Astrocyte of the spinal cord (primary cell): ENCODE measurements at regions not wholly inside any gene's neighbourhood (a gene's known extent, or its start where the extent isn't known, plus 50 kb on each side); places are given as distances from the start of the nearest gene placed in this dataset.

Experiments
- DNase-seq: peaks from one replicate; pipeline ENCODE4 v3.0.0; 2011; ENCODE audit warnings: low read depth, low spot score
- H3K4me3 ChIP-seq: 2 replicates; pipeline ENCODE4 v1.5.1; 2011; ENCODE audit warnings: low read depth, mild to moderate bottlenecking, low read length, moderate library complexity
- in situ Hi-C: cut with HindIII; loops from 2 replicates; pipeline ENCODE4 v1.10.0; 2017; ENCODE audit warnings: low sequenced_read_pairs
- TF ChIP-seq, protein P1 (sequence below): IDR thresholded peaks from 2 replicates; pipeline ENCODE4 v1.5.1; 2012; ENCODE audit warnings: low read depth, mild to moderate bottlenecking, low read length, inconsistent platforms

DNA sequence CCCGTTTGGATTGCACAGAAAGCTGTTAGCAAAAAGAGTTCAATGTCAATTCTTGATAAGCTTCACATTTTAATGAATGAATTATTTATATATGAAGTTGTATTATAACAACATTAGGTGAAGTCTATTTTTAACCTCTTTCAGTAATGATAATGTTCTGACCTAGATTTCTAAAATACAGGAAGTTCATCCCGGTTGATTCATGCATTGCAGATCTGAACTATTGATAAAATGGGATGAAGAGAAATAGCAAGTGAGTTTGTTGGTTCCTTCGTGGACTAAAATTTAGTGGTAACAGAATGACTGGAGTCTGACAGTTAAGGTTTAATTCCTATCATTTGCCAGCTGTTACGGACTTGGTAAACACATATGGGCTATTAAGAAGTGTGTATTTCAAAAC is 180.5 kb downstream of the PCSK1 start:
- TF ChIP-seq, protein P1, sequence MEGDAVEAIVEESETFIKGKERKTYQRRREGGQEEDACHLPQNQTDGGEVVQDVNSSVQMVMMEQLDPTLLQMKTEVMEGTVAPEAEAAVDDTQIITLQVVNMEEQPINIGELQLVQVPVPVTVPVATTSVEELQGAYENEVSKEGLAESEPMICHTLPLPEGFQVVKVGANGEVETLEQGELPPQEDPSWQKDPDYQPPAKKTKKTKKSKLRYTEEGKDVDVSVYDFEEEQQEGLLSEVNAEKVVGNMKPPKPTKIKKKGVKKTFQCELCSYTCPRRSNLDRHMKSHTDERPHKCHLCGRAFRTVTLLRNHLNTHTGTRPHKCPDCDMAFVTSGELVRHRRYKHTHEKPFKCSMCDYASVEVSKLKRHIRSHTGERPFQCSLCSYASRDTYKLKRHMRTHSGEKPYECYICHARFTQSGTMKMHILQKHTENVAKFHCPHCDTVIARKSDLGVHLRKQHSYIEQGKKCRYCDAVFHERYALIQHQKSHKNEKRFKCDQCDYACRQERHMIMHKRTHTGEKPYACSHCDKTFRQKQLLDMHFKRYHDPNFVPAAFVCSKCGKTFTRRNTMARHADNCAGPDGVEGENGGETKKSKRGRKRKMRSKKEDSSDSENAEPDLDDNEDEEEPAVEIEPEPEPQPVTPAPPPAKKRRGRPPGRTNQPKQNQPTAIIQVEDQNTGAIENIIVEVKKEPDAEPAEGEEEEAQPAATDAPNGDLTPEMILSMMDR, result no peak
- no peak for DNase-seq
- H3K4me3 ChIP-seq, result no peak overlapping the region
- in situ Hi-C loops, result no loop called here

DNA sequence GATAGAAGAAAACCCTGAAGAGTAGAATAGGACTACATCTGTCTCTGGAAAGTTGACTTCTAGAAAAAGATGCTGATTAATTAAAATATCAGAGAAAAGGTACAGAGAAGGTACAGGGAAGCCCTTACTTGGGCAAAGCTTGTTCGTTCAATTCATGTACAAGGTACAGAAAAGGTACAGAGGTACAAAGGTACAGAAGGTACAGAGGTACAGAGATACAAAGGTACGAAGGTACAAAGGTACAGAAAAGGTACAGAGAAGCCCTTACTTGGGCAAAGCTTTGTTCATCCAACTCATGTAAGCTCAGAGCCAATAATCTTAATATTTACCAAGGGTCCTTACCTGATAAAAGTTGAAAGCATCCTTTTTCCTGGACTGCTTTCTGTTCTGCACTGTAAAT is 182.3 kb downstream of the PCSK1 start:
- no peak for DNase-seq
- TF ChIP-seq, protein P1, result no peak
- in situ Hi-C loops, result no loop called here
- H3K4me3 ChIP-seq, result no peak overlapping the region

DNA sequence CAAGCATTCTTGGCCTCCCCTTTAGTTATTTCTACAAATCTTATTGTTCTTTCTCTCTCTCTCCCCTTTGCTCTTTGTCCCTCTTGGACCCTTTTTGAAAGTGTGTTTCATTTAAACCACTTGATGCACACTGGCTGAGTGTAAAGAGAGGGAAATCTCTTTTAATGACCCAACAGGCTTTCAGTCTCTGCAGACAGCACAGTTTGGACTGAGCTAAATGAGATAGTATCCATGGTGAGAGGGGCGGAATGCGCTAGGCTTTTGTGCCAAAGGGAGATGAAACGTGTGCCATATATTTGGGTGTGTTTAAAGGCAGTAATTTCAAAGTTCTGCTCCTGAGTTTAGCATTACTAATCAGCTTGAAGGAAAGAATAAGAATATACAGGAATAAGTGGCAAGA is 184.9 kb downstream of the PCSK1 start:
- TF ChIP-seq, protein P1, result no peak

DNA sequence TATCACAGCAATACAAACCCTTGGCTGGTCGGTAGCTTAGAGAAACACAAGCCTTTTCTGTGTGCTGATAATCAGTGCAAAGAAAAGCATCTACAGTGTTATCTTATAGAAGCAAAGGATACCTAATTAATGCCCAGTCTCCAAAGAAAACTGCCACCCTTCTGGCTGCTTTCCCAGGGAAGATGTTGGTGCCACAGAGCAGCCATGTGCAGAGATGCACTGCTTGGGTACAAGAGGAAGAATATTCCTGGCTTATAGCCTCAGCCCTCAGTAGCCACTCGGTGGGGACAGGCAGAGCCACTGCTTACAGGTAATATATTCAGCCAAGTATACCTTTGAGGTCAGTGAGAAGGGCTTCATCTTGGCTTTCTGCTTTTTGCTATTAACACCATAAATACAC is 185.3 kb downstream of the PCSK1 start:
- H3K4me3 ChIP-seq, result no peak overlapping the region
- TF ChIP-seq, protein P1, result no peak
- DNase-seq, result no peak
- in situ Hi-C loops, result no loop called here

More for the DNA sequence above, 184.9 kb downstream of the PCSK1 start:
- in situ Hi-C loops, result no loop called here
- no peak overlapping the region for H3K4me3 ChIP-seq
- no peak for DNase-seq

DNA sequence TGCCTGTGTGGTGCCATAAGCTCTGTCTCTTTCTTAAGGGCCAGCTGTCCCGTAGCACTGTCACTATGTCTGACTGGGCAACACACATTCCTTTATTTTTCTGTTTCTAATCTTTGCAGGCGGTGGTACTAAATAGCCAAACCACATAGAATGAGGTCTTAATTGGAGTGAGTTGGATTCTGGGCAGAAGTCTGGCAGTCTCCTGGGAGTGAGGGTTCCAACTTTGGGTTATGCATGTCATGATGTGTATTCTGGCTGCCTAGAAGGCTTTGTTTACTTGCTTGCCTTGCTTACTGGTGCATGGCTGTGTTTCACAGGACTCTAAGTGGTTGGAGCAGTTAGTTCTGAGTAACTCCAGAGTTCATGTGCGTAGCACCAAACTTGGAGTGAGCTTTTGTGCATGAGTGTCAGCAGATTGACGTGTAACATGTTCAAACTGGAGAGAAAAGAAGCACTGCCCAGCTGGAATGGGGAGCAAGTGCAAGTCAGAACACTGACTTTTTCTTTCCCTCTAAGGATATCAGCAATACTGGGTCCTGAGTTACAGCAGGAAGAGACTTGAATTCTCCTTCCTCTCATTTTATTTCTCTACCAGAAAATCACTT is 185.8 kb downstream of the PCSK1 start:
- in situ Hi-C loops, result no loop called here
- DNase-seq, result peak; percentile 51
- H3K4me3 ChIP-seq, result no peak overlapping the region

DNA sequence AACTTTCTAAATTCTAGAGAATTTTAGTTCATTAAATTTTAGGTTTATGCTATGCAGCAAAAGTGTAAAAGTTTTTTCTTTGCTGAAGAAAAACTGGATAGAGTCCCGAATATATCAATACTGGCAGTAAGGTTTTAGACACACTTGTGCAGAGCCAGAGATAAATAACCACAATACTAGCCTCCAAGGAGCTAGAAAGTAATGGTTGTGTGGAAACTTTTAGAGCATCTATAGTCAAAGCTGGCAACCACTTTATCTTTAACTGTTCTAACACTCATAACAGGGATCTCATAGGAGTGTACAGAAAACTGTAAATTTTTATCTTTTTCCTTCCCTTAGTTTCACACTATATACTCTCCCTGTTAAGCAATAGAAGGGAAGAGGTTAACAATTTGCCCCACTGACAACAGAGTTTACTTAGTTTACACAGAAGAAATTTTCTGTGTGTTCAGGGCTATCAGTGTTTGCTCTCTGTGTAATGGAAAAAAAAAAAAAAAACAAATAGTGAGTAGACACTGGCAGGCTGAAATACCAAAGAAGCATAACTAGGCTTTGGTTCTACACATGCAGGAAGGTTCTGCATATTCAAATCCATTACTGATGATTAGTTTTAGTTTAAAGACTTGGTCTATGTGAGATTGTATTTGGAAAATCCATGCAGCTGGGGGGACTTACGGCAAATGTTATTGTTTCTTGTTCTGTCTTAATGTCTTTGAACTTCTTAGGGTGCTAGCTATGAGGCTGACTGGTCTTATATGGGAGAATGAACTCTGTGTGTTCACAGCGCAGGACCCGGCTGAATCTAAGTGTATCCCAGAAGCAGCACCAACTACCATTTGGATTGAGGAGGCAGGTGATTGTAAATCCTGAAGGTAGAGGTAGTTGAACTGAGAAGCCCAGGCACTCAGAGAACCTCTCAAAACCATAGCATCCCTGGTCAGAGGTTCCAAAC is 187.6 kb downstream of the PCSK1 start:
- DNase-seq, result no peak
- TF ChIP-seq, protein P1, result no peak
- no peak overlapping the region for H3K4me3 ChIP-seq
- in situ Hi-C loops, result no loop called here

More for the DNA sequence above, 185.8 kb downstream of the PCSK1 start:
- TF ChIP-seq, protein P1, result no peak
